Dendritic cell treated with granulocyte-macrophage colony-stimulating factor and Interleukin-4, amounts not matched to agents 40 ng/mL and 50 ng/mL, for 4 days (primary cell): ENCODE measurements at regions not wholly inside any gene's neighbourhood (a gene's known extent, or its start where the extent isn't known, plus 50 kb on each side); places are given as distances from the start of the nearest gene placed in this dataset.

Source experiments
- H3K27ac Mint-ChIP-seq: one replicate; pipeline ENCODE4 v1.8.0; 2022; ENCODE audit warnings: mild to moderate bottlenecking, mixed read lengths
- H3K27me3 Mint-ChIP-seq: one replicate; pipeline ENCODE4 v1.8.0; 2022; ENCODE audit warnings: mild to moderate bottlenecking, mixed read lengths
- H3K36me3 Mint-ChIP-seq: one replicate; pipeline ENCODE4 v1.8.0; 2022; ENCODE audit warnings: low read depth, mixed read lengths
- H3K4me1 Mint-ChIP-seq: one replicate; pipeline ENCODE4 v1.8.0; 2022; ENCODE audit warnings: low read depth, mixed read lengths
- H3K4me3 Mint-ChIP-seq: one replicate; pipeline ENCODE4 v1.8.0; 2022; ENCODE audit warnings: mild to moderate bottlenecking, moderate library complexity, mixed read lengths
- H3K9me3 Mint-ChIP-seq: one replicate; pipeline ENCODE4 v1.8.0; 2022; ENCODE audit warnings: mixed read lengths
- intact Hi-C: fragments of 100-400 bp; cut with micrococcal nuclease; formaldehyde crosslinking; loops from one replicate; pipeline ENCODE4 v1.15.0; 2022

DNA sequence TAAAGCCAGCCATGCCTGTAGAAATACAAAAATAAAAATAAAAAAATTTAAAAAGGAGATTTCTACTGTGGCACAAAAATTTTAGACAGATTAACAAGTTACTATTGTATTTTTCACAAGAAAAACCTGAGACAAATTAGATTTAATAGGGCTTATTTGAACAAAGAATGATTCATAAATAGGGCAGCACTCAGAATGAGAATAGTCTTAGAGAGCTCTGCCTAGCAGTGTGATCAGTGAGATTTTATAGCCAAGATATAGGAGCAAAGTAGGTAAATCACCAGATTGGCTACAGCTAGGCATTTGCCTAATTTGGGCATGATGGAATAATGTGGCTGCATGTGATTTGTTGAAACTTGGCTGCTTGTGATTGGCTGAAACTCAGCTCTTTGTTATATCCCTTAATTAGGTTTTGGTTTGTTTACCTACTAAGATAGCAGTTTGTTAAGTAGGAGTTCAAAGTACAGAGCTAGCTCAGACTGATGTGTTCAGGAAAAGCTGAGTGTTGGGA lies 279.7 kb upstream of the TMTC1 start:
- peaks cover 6% of the 10 kb centered on the region for H3K9me3 Mint-ChIP-seq
- H3K36me3 Mint-ChIP-seq, result no peaks in the 10 kb centered on the region
- no peaks in the 10 kb centered on the region for H3K27me3 Mint-ChIP-seq
- H3K4me3 Mint-ChIP-seq, result no peak overlapping the region
- no peak overlapping the region for H3K27ac Mint-ChIP-seq
- H3K4me1 Mint-ChIP-seq, result no peaks in the 10 kb centered on the region
- intact Hi-C loops, result no loop called here

DNA sequence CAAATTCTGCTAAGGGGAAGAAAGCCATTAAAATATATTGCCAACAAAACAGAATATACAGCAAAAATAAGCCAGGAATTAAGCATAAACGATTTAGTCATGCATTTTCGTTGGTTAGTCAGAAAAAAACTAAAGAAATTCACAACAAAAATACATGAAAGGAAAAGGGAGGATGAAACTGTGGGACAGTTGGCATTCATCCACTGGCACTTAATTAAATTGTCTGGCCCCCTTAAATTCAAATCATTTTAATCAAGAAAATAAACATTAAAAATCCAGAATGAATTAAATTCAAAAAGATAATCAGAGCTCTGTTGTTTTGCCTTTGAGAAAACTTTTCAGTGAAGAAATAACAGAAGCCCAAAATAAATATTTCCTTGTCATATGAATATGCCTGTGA lies 264.6 kb upstream of the TMTC1 start:
- Mint-ChIP-seq H3K4me3 (no peak overlapping the region), H3K27ac (no peak overlapping the region), H3K36me3 (no peaks in the 10 kb centered on the region), H3K9me3 (peaks cover 13% of the 10 kb centered on the region), H3K4me1 (no peaks in the 10 kb centered on the region), H3K27me3 (no peaks in the 10 kb centered on the region)
- intact Hi-C loops, result no loop called here

DNA sequence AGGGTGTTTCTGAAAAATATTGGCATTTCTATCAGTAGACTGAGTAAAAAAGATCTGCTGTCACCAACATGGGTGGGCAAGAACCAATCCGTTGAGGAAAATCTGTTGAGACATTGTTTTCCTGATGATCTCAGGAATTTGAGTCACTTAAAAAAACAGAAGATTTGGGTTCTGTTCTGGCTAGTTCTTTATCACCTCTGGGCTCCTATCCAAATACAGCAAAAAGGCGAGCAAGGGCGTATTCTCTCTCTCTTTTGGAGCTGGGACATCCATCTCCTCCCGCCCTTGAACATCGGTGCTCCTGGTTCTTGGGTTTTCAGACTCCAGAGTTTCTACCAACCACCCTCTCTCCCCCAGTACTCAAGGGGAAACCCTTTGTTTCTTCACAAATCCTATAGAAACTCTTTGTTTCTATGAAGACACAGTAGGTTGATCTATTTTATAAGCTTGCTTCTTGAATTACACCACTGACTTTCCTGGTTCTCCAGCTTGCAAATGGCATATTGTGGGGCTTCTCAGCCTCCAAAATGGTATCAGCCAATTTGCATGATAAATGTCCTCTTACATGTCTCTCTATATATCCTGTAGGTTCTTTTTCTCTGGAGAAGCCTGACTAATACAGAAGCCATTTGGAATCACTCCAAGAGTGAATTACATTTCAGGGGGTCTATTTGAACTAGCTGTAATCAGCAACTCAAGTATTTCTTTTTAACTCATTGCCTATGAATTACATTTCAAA lies 263.9 kb upstream of the TMTC1 start:
- H3K4me1 Mint-ChIP-seq, result no peaks in the 10 kb centered on the region
- peaks cover 14% of the 10 kb centered on the region for H3K9me3 Mint-ChIP-seq
- H3K36me3 Mint-ChIP-seq, result no peaks in the 10 kb centered on the region
- intact Hi-C loops, result no loop called here
- no peaks in the 10 kb centered on the region for H3K27me3 Mint-ChIP-seq
- H3K4me3 Mint-ChIP-seq, result no peak overlapping the region
- no peak overlapping the region for H3K27ac Mint-ChIP-seq

DNA sequence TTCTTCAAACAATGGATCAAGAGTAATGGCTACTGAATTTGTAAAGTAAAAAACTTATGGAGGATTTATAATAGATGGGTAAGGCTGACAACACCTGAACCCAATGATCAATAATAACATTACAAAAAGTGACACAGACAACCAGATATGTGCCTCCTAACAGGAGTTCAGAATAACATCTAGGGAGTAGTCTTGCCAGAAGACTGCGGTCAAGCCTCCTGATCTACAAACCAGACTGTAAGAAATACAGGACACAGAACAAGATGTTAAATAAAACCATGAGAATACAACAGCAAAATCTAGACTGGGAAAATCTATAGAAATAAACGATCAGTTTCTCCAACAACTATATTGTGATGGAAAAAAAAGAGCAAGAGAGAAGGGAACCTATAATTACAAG lies 262.6 kb upstream of the TMTC1 start:
- H3K4me3 Mint-ChIP-seq, result no peak overlapping the region
- H3K27me3 Mint-ChIP-seq, result no peaks in the 10 kb centered on the region
- peaks cover 14% of the 10 kb centered on the region for H3K9me3 Mint-ChIP-seq
- H3K36me3 Mint-ChIP-seq, result no peaks in the 10 kb centered on the region
- H3K4me1 Mint-ChIP-seq, result no peaks in the 10 kb centered on the region
- intact Hi-C loops, result no loop called here
- H3K27ac Mint-ChIP-seq, result no peak overlapping the region

DNA sequence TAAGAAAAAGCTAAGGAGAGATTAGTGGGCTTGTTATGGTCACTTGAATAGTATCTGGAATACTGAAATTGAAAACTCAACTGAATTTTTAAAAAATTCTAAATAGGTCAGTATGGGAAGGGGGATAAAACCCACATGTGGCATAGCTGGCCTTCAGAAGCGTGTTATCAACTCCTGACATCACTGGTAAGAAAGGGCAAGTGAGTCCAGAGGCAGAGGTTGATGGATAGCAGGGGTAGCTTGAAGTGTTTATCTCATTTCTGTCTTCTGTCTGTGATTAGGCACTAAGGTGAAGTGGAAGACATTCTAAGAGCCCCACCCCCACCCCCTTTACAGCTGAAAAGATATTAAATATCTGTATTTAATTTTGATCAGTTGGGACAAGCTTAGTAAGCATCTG lies 261.4 kb upstream of the TMTC1 start:
- Mint-ChIP-seq H3K4me3 (no peak overlapping the region), H3K9me3 (peaks cover 19% of the 10 kb centered on the region), H3K4me1 (no peaks in the 10 kb centered on the region), H3K27ac (no peak overlapping the region), H3K36me3 (no peaks in the 10 kb centered on the region), H3K27me3 (no peaks in the 10 kb centered on the region)
- intact Hi-C loops, result no loop called here

DNA sequence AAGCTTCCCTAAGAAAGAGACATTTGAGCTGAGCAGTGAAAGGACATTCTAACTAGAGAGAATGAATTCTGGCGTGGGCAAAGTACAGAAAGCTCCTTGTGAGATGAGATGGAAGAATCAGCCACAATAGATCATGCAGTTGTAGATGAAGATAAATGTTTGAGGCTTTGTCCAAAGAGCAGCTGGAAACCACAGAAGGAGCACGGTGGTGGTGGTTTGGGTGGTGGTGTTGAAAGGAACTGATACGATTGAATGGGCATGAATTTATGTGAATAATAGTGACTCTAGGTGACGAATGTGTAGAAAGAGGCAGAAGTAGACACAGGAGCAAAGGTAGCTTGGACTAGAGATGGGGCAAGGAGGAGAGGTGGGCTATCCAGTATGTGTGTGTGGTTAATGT lies 260.5 kb upstream of the TMTC1 start:
- Mint-ChIP-seq H3K36me3 (no peaks in the 10 kb centered on the region), H3K4me3 (no peak overlapping the region), H3K9me3 (peaks cover 29% of the 10 kb centered on the region), H3K27ac (no peak overlapping the region), H3K27me3 (no peaks in the 10 kb centered on the region), H3K4me1 (no peaks in the 10 kb centered on the region)
- intact Hi-C loops, result no loop called here

DNA sequence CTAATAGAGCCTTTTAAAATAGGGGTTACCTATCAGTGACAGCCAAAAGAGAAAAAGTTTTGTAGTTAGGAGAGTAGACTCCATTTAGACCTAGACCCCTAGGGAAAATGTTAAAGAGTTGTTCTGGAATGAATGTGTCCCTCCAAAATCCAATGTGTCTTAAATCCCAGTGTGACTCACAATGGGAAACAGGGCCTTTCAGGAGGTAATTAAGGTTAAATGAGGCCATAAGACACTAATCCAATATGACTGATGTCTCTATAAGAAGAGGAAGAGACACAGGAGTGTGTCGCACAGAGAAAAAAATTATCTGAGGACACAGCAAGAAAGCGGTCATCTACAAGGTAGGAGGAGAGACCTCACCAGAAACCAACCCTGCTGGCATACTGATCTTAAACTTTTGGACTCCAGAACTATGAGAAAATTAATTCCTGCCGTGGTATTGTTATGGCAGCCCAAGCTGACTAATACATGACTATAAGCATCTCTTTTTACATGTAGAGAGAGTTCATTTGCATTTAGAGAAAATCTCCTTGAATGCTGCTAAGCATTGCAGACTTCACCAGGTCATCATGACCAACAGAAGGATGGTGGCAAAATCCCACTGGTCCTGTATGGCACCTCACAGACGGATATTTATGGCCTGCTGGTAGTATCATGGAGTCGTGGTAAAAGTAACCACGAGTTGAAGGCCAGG lies 259.6 kb upstream of the TMTC1 start:
- Mint-ChIP-seq H3K27me3 (no peaks in the 10 kb centered on the region), H3K36me3 (no peaks in the 10 kb centered on the region), H3K4me1 (no peaks in the 10 kb centered on the region), H3K27ac (no peak overlapping the region), H3K9me3 (peaks cover 32% of the 10 kb centered on the region), H3K4me3 (no peak overlapping the region)
- intact Hi-C loops, result no loop called here

DNA sequence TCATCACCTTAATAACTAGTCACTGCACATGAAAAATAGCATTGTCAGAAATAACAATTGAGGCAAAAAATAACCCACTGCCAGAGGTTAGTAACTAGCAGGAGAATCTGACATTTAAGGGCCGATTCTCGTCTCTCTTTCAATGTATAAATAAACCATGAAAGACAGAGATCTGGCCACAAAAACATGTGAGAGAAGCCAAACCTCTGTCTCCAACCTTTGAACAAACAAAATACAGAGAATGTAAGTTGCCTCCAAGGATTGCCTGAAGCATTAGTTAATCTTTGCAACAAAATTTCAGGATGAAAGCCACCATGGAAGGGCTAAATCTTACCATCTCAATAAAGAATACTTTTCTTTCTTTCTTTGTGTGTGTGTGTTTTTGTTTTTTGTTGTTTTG lies 257.4 kb upstream of the TMTC1 start:
- peaks cover 32% of the 10 kb centered on the region for H3K9me3 Mint-ChIP-seq
- no peaks in the 10 kb centered on the region for H3K4me1 Mint-ChIP-seq
- intact Hi-C loops, result no loop called here

DNA sequence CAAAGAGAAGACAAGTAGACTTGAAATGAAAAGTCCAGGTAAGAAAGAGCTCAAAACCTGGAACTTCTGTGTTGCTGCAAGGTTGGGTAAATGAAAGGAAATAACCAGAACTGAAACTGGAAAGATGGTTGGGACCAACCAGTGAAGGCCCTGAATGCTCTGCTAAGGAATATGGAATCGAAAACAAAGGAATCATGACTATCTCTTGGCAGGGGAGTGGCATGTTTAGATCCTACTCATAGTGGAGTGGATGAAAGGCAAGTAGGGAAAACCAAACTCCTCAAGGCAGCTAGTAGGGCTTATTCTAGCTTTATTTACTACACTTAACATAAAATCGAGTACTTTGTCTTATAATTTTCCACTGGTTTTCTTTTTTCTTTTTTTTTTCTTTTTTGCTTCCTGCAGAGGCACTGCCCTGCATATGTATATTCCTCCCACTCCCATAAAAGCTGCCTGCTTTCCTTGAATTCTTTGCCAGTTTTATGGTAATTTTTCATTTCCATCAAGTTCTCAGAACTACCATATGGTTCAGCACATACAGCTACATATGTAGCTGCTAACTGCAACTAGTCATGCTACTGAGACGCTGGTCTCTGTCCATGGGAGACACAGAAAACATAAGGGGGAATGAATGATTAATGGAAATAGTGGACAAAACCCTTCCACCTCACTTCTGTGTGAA lies 247.1 kb upstream of the TMTC1 start:
- H3K27ac Mint-ChIP-seq, result no peak overlapping the region
- intact Hi-C loops, result no loop called here
- peaks cover under 1% of the 10 kb centered on the region for H3K9me3 Mint-ChIP-seq
- H3K36me3 Mint-ChIP-seq, result no peaks in the 10 kb centered on the region
- no peaks in the 10 kb centered on the region for H3K27me3 Mint-ChIP-seq
- no peaks in the 10 kb centered on the region for H3K4me1 Mint-ChIP-seq
- no peak overlapping the region for H3K4me3 Mint-ChIP-seq

More for the DNA sequence above, 257.4 kb upstream of the TMTC1 start:
- H3K36me3 Mint-ChIP-seq, result no peaks in the 10 kb centered on the region
- H3K27ac Mint-ChIP-seq, result no peak overlapping the region
- H3K4me3 Mint-ChIP-seq, result no peak overlapping the region
- no peaks in the 10 kb centered on the region for H3K27me3 Mint-ChIP-seq

DNA sequence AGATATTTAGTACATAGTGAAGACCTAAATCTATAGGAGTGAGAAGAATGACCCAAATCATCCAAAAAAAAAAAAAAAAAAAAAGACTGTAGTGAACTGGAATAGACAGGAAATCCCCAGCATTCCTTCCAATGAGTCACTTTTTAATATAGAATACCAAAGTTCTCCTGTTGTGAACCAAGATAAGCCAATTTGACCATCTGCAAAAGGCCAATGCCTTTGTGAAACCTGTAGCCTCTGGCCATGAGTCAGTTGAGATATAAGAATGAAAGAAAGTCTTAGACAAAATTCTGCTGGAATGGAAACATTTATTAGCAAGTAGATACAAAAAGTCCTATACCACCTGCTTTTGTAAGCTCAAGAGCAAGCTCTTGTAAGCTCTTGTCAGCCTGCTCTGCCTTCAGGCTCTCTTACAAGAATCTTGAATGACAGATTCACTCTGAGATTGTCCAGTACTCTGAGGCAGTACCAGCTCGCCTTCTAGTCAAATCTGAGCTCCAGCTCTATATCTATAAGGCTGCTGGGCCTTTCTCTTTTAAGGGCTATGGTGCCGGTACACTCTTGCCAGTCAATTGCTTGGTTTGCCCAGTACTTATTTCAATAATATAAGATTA lies 243.0 kb upstream of the TMTC1 start:
- H3K4me1 Mint-ChIP-seq, result no peaks in the 10 kb centered on the region
- H3K4me3 Mint-ChIP-seq, result no peak overlapping the region
- H3K27me3 Mint-ChIP-seq, result no peaks in the 10 kb centered on the region
- H3K36me3 Mint-ChIP-seq, result no peaks in the 10 kb centered on the region
- H3K9me3 Mint-ChIP-seq, result peaks cover 8% of the 10 kb centered on the region
- intact Hi-C loops, result no loop called here
- no peak overlapping the region for H3K27ac Mint-ChIP-seq

DNA sequence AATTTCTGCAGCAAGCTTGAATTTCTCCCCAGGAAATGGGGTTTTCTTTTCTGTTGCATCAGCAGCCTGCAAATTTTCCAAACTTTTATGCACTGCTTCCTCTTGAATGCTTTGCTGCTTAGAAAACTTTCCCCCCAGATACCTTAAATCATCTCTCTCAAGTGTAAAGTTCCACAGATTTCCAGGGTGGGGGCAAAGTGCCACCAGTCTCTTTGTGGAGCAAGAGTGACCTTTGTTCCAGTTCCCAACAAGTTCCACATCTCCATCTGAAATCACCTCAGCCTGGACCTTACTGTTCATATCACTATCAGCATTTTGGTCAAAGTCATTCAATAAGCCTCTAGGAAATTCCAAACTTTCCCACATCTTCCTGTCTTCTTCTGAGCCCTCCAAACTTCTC lies 241.6 kb upstream of the TMTC1 start:
- Mint-ChIP-seq H3K27ac (no peak overlapping the region), H3K4me1 (no peaks in the 10 kb centered on the region), H3K4me3 (no peak overlapping the region), H3K27me3 (no peaks in the 10 kb centered on the region), H3K9me3 (peaks cover 8% of the 10 kb centered on the region), H3K36me3 (no peaks in the 10 kb centered on the region)
- intact Hi-C loops, result no loop called here

DNA sequence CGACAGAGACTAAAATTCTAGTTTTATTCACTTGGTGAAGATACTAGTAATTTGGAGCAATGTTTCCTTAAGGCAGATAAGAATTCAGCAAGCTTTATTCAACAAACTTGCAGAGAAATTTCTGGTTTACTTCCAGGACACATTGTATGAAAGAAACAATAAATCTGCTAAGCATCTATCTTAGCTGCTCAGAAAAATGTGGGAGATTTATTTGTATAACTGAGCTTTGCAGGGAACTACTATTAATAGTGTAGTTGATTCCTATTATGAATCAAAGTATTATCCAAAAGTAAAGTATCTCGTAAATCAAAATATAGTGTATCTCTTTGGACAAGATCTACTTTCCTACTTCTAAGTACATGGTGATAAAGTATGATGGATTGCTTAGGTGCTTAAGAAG lies 239.4 kb upstream of the TMTC1 start:
- peaks cover 8% of the 10 kb centered on the region for H3K9me3 Mint-ChIP-seq
- no peaks in the 10 kb centered on the region for H3K36me3 Mint-ChIP-seq
- no peak overlapping the region for H3K27ac Mint-ChIP-seq
- no peak overlapping the region for H3K4me3 Mint-ChIP-seq
- intact Hi-C loops, result no loop called here
- H3K27me3 Mint-ChIP-seq, result no peaks in the 10 kb centered on the region
- H3K4me1 Mint-ChIP-seq, result no peaks in the 10 kb centered on the region

DNA sequence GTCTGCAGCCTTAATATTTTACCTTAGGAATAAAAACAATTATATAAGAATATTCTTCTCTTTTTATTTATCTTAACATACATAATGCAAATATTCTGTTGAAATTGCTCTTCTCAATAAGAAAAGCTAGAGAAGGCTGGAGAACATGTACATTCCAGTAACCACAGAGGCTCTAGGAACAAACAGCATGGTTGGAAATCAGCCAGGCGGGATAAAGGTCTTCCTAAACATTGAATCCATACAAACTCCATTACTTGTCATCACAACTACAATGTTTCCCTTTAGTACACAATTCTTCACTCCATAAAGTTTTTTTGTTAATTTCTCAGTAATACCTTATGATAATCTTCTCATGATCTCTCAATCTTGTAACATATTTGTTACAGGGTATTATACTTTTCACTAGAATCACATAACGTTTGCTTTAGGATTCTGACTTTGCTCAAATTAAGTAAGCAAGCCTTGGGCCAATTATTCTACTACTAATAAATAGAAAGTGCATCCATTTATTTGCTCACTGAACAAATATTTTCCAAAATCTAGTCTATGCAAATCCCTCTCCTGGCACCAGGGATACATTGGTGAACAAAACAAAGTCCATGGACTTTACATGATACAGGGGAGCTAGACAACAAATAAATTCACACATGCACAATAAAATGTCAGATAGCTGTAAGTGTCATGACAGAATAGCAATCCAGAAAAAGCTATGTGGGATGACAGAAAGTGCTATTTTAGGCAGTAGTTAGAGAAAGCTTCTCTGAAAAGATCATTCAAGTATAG lies 237.5 kb upstream of the TMTC1 start:
- peaks cover 8% of the 10 kb centered on the region for H3K9me3 Mint-ChIP-seq
- intact Hi-C loops, result no loop called here

More for the DNA sequence above, 237.5 kb upstream of the TMTC1 start:
- Mint-ChIP-seq H3K4me1 (no peaks in the 10 kb centered on the region), H3K36me3 (no peaks in the 10 kb centered on the region), H3K27ac (no peak overlapping the region), H3K27me3 (no peaks in the 10 kb centered on the region), H3K4me3 (no peak overlapping the region)
